NCI-H345 (cell line): ENCODE measurements at regions not wholly inside any gene's neighbourhood (a gene's known extent, or its start where the extent isn't known, plus 50 kb on each side); places are given as distances from the start of the nearest gene placed in this dataset.

Experiments
- DNase-seq: peaks from one replicate; lab custom pipeline; 2025; lab: John Stamatoyannopoulos, UW

DNA sequence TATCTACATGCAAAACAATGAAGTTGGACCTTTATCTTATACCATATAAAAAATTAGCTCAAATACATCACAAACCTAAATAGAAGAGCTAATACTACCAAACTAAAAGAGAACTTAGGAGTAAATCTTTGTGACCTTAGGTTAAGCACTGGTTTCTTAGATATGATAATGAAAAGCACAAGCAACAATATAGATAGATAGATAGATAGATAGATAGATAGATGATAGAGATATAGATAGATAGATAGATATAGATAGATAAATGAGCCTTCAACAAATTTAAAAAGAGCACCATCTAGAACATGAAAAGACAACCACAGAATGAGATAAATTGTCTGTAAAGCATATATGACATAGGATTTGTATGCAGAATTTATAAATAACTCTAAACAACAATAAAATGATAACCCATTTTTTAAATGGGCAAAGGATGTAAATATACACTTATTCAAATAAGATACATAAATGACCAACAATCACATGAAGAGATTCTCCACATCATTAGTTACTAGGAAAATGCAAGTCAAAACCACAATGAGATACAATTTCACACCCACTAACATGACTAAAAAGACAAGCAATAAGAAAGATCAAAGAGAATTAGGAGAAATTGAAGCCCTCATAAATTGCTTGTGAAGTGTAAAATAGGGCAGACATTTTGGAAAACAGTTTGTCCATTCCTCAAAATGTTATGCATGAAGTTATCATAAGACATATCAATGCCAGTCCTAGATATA, 293.7 kb downstream of the BTG1 start:
- no peak for DNase-seq

GRCh38 chr12:91846466-91847055, 299.1 kb downstream of the BTG1 start:
- no peak for DNase-seq

DNA sequence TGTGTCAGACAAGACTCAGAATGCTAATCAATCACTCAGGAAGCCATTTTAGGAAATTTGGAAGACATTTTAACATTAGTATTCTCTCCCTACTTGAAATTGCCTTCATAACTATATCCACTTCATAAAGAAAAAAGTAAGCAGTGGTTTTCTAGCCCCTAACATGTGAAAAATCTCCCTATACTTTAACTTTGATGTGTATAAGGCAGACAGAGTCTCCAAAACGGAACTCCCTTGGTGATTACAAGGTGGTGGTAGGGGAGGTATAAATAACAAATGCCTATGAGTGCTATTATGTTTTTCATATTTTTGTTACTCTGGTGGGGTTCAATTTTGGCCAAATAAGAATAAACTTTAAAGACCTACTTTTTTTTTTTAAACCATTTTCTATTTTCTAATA, 300.3 kb downstream of the BTG1 start:
- no peak for DNase-seq

GRCh38 chr12:91841822-91842221, 303.8 kb downstream of the BTG1 start:
- DNase-seq: no peak

DNA sequence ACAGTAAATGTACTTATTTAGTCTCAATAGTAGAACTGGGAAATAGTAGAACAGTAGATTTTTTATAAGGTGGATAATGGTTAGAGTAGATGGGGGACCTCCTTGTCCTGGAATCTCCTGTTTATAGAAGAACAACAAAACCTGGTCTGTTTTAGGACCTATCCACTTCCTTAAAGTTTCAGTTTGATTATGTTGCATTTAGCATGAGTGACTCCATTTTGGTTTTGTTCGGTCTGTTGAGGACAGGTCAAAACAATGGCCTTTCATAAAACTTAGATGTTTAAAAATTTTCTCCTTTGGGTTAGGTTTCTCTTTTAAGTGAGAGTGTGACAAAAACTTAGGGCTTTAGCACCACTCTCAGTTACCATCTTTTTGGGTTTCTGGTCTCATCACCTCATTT, 308.9 kb downstream of the BTG1 start:
- no peak for DNase-seq

DNA sequence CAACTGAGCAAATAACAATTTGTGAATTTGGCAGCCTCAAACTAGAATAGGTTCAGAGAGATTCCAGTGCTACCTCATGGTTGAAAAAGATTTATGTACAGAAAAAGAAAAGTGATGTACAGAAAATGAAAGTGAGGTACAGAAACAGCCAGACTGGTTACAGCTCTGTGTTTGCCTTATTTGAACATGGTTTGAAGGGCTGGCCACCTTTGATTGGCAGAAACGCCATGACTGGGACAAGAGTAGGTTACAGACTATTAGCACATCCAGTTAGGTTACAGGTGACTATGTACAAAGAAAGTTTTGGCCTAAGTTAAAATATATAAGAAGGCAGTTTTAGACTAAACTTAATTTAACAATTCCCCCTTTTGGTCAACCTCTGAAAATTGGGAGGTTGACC, 309.4 kb downstream of the BTG1 start:
- no peak for DNase-seq

DNA sequence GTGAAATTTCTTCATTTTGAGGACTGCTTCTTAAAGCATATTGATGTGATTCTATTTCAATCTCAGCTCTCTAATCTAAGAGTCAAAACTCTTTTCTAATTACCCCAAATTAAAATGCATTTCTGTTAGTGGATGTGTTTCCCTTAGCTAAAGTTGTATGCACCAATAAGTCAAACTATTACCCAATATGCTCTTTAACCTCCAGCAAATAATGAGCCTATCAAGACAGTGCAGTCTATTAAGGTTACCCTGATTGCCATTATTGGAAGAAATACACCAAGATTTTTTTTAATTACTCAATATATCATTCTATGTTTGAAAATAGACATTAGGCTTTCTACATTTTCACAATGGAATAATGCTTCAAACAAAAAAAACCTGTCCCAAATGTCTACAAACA, 310.0 kb downstream of the BTG1 start:
- no peak for DNase-seq

- DNase-seq: no peak
These were observed 311.8 kb downstream of the BTG1 start for GRCh38 chr12:91833780-91834359.

- DNase-seq: no peak
These were observed 319.6 kb downstream of the BTG1 start for GRCh38 chr12:91825999-91826398.

GRCh38 chr12:91824991-91825390, 320.7 kb downstream of the BTG1 start:
- DNase-seq: no peak

DNA sequence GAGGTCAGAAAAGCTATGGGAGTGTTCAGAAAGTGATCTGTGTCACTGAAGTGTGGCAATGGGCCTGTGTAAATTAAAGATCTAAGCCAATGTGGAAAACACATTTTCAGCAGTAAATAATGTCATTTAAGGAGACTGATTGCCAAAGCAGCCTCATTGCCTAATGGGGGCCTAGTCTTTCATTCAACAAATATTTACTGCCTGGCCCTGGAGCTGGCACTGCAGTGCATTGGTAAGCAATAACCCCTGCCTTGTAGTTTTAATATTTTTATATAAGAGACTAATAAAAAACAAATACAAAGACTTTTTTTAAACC, 326.6 kb downstream of the BTG1 start:
- DNase-seq: no peak

DNA sequence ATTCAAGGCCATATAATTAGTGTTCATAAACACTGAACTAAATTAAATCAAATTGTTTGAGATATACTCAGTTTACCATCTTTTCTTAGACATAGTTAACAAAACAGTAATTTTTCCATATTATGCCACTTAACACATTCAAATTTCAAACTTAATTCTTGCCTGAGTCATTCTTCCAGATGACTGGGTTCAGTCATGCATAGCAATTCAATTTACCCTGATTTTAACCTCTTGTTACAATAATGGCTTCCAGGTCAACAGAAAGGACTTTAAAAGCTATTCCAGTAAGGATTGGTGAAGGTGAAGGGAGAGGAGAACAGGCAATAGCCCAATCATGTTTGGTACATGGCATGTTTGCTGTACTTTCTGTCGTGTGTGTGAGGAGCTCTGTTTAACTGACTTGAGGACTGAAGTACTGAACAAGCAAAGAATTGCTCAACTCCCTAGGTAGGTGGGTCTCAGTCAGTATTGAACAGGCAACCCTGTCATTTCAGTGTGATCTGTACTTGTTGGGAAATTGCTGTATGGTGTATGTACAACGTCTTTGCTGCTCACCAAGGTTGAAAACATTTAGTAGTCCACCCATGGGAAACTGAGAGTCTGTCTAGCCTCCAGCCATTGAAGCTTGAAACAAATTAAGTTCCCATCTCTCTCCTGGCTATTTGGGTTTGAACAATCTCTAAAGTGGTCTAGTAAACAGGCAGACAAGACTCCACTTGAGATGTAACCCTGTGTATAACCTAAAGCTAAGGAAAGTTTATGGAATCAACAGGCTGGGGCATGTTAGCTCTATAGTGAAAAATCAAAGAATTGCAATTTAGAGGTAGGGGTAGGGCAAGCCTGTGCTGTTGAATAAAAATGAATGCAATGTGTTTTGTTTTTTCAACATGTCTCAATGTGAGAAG, 327.2 kb downstream of the BTG1 start:
- DNase-seq: peak; percentile 42

DNA sequence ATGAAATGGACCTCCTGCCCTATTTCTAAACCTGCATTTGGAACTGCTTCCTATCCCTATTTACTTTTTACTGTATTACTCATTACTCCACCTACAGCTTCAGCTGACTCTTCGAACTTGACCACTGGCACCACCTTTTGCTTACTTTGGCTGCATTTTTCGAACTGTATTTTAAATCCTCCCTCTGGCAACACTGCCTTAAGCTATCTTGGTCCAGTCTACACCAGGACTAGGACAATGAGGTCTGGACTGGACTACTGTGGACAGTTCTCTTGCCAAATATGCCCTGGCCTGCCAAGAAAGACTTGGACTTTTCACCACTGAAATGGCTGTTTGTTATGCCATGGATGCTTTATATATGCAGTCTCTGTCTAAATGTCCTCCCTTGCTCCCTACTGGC, 328.1 kb downstream of the BTG1 start:
- DNase-seq: no peak

DNA sequence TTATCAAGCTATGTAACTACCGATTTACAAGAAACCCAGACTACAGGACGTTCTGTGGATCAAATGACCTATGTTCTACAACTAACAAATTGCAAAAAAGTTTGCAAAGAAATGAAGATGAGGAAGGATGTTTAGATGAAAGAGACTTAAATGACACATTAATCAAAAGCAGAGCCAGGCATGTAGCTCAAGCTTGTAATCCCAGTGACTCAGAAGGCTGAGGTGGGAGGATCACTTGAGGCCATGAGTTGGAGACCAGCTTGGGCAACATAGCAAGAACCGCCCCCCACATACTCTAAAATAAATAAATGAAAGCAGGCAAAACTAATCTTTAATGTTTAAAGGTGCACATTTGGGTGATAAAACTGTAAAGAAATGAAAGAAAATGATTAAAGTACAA, 331.9 kb downstream of the BTG1 start:
- DNase-seq: no peak

- peak; percentile 25 for DNase-seq
These were observed 334.0 kb downstream of the BTG1 start for GRCh38 chr12:91811481-91812287.

GRCh38 chr12:91810531-91811451, 334.9 kb downstream of the BTG1 start:
- no peak for DNase-seq

- no peak for DNase-seq
These were observed 335.6 kb downstream of the BTG1 start for GRCh38 chr12:91810077-91810476.

- DNase-seq: no peak
These were observed 340.6 kb downstream of the BTG1 start for GRCh38 chr12:91805031-91805430.

DNA sequence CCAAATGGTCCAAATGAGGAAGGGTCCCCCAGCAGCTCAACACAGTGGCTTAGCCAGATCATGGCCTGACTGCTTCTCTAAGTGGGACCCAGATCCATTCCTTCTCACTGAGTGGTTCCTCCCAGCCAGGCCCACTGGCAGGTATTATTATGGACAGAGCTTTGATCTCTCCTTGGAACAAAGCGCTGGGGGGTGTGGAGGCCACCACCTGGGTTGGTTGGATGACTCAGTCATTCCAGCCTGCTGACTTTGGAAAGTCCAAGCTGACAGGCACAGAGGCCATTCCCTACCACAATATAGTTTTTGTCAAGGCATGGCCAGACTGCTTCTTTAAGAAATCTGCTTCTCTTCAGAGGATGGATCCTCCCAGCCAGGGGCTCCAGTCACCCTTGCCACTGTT, 341.1 kb downstream of the BTG1 start:
- DNase-seq: no peak

DNA sequence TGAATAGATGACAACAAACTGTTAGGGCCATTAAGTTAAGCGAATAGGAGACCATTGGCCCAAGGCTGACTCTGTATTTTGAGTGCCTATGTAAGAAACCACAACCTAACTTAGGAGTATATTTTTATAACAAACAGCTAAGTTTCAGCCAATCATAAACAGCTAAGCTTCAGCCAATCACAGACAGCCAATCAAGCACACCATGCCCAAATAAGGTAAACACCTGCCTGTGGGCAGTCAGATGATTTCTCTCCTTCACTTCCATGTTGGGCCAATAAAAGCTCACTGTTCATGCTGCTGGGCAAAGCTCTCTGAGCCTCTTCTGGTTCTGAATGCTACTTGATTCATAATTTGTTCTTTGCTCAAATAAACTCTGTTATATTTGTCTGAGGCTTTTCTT, 344.6 kb downstream of the BTG1 start:
- DNase-seq: no peak

DNA sequence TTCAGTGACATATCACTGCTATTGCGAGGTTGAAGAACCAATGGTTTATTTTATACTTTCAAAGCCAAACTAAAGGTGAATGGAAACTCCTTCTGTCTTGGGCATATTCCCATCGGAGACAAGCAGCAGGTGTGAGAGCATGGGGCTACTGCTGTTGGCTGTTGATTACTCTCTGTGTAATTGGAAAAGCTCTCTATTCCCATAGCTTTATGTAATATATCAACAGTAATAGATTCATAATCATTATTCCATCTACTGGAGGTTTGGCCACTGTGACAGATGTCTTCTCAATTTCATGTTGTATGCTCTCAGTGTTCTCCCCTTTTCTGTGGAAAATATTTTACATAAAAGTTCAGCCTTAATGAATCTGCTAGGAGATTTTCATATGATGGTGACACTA, 352.0 kb downstream of the BTG1 start:
- DNase-seq: no peak
